Upper lobe of left lung (tissue), 6 donors: ENCODE measurements at regions not wholly inside any gene's neighbourhood (a gene's known extent, or its start where the extent isn't known, plus 50 kb on each side); places are given as distances from the start of the nearest gene placed in this dataset.

Experiments used
- ATAC-seq, 2 donors: fragments of 200-7000 bp; cut with Tn5 transposase; one replicate each; pipeline ENCODE4 v1.9.1; 2022; ENCODE audit warnings: mild to moderate bottlenecking in 2 of 2, moderate library complexity in 2 of 2; ENCODE audit not compliant: low FRiP score in 2 of 2
- DNase-seq, 2 donors: peaks; one replicate each; pipeline ENCODE4 v3.0.0-alpha.2; 2019 to 2020
- H3K27ac ChIP-seq, 4 donors: fragments of 200-600 bp; sonication (generic); one replicate each; pipeline ENCODE4 v1.5.1; 2016 to 2019
- H3K27me3 ChIP-seq, 4 donors: fragments of 200-600 bp; sonication (generic); one replicate each; pipeline ENCODE4 v1.5.1; 2017 to 2019
- H3K36me3 ChIP-seq, 4 donors: fragments of 200-600 bp; sonication (generic); one replicate each; pipeline ENCODE4 v1.5.1; 2016 to 2019
- H3K4me1 ChIP-seq, 4 donors: fragments of 200-600 bp; sonication (generic); one replicate each; pipeline ENCODE4 v1.5.1; 2018 to 2019
- H3K4me3 ChIP-seq, 4 donors: fragments of 200-600 bp; sonication (generic); one replicate each; pipeline ENCODE4 v1.5.1; 2017 to 2019; ENCODE audit warnings: mild to moderate bottlenecking in 2 of 4, moderate library complexity in 1 of 4
- H3K9me3 ChIP-seq, 4 donors: fragments of 200-600 bp; sonication (generic); one replicate each; pipeline ENCODE4 v1.5.1; 2018 to 2019
- CTCF ChIP-seq, 6 experiments: fragments of 450-650 bp in 4 of 6; fragments of 200-600 bp in 2 of 6; sonication (generic) in 2 of 6; IDR thresholded peaks; one replicate each; pipeline ENCODE4 v1.5.1; 2016 to 2019; ENCODE audit warnings: antibody characterized with exemption in 6 of 6
- EP300 ChIP-seq, 4 donors: sonication (generic); formaldehyde crosslinking; IDR thresholded peaks; one replicate each; pipeline ENCODE4 v1.5.1; 2017; ENCODE audit warnings: antibody characterized with exemption in 4 of 4, control low read depth in 2 of 4
- POLR2A ChIP-seq, 4 donors: fragments of 450-650 bp; IDR thresholded peaks; one replicate each; pipeline ENCODE4 v1.5.1; 2016 to 2017; ENCODE audit warnings: antibody characterized with exemption in 4 of 4, mild to moderate bottlenecking in 2 of 4
- POLR2AphosphoS5 ChIP-seq, 2 donors: sonication (generic); formaldehyde crosslinking; IDR thresholded peaks; one replicate each; pipeline ENCODE4 v1.5.1; 2017; ENCODE audit warnings: antibody characterized with exemption in 2 of 2
- WGBS, 2 donors: methylation state at CpG; one replicate each; pipeline ENCODE4 v1.1.5; 2017 to 2018; 5-methylcytosine and 5-hydroxymethylcytosine counted together
- small RNA-seq, 4 donors: library from RNA; depleted of rRNA; stranded (forward); fragments of <200 nt; gene quantifications; one replicate each; pipeline ENCODE3, GENCODE V24; 2016
- donor health status: DM: no; HTN: no; CAD: no; lungs with moderate emphysema.
- donor health status: DM: no; HTN: yes; CAD: no; lungs with severe emphysema.

DNA sequence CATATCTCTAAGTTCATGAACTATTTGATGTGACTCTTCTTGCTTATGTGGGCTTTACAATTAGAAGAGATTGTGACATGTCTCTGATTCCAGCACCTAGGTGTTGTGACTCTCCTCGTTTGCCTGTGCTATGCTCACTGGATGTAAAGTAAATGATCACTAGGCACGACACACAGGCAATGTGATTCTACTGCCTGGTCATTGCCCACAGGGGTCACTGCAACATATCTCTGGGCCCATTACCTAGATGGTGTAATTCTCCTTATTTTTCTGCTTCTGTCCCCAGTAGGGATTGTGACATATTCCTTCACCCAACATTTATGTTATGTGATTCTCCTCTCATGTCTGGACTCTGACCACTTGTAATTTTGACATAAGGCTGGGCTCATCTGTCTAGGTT is 65.8 kb upstream of the ZNF91 start:
- Histone ChIP-seq H3K4me3 (no peak overlapping the region), H3K9me3 (peaks cover 0 to 10% (median 5%) of the 10 kb centered on the region in 4 donors)
- WGBS, 2 donors, result 33 to 53% methylated on average over 2 of the region's 2 CpGs

GRCh38 chr19:23460656-23461055 is 65.4 kb upstream of the ZNF91 start:
- DNase-seq (no peak), ATAC-seq (no peak)
- H3K9me3 ChIP-seq, result peaks cover 0 to 10% (median 5%) of the 10 kb centered on the region in 4 donors
- no peak for TF ChIP-seq CTCF (IDR thresholded peaks at IDR 0.05)
- no peak for TF ChIP-seq POLR2AphosphoS5 (IDR thresholded peaks at IDR 0.05)
- no peak for TF ChIP-seq EP300 (IDR thresholded peaks at IDR 0.05)
- no peak for TF ChIP-seq POLR2A (IDR thresholded peaks at IDR 0.05)
- no peaks in the 10 kb centered on the region for H3K4me1 ChIP-seq
- no peaks in the 10 kb centered on the region for H3K36me3 ChIP-seq
- 77 to 84% methylated on average over 3 of the region's 3 CpGs for WGBS, 2 donors
- H3K4me3 ChIP-seq, result no peak overlapping the region
- H3K27ac ChIP-seq, result no peak overlapping the region
- H3K27me3 ChIP-seq, result no peaks in the 10 kb centered on the region

More for the DNA sequence above, 65.8 kb upstream of the ZNF91 start:
- no peaks in the 10 kb centered on the region for H3K4me1 ChIP-seq
- H3K27me3 ChIP-seq, result no peaks in the 10 kb centered on the region
- no peak overlapping the region for H3K27ac ChIP-seq
- ATAC-seq (no peak), DNase-seq (no peak)
- no peak for TF ChIP-seq POLR2A (IDR thresholded peaks at IDR 0.05)
- no peak for TF ChIP-seq EP300 (IDR thresholded peaks at IDR 0.05)
- no peak for TF ChIP-seq POLR2AphosphoS5 (IDR thresholded peaks at IDR 0.05)
- no peak for TF ChIP-seq CTCF (IDR thresholded peaks at IDR 0.05)
- H3K36me3 ChIP-seq, result no peaks in the 10 kb centered on the region

Small RNA genes in the stretch of these regions (small RNA-seq; reads per million reads assigned to genes)
- gene RPS27P29, result 0 reads per million in 4 donors
